ENCODE measurements at regions not wholly inside any gene's neighbourhood (a gene's known extent, or its start where the extent isn't known, plus 50 kb on each side); places are given as distances from the start of the nearest gene placed in this dataset.
"Not testable (repeated sequence)": the region's sequence is repeated elsewhere in the genome, so short reads cannot be mapped to it uniquely, and the experiment has no call there.

- 100% methylated on average over 1 of the region's 1 CpG for WGBS
- Histone ChIP-seq H3K4me3 (ENCODE audit: low read length) (no peak overlapping the region), H3K27ac (ENCODE audit: low read depth, low read length) (no peak overlapping the region), H3K27me3 (ENCODE audit: insufficient read depth, low read length) (no peaks in the 10 kb centered on the region), H3K9me3 (ENCODE audit: insufficient read depth, low read depth, low read length) (peaks cover 10% of the 10 kb centered on the region), H3K4me1 (ENCODE audit: insufficient read depth, low read length) (peaks cover 14% of the 10 kb centered on the region), H3K9ac (ENCODE audit: low read depth, low read length) (no peak overlapping the region), H3K36me3 (ENCODE audit: insufficient read depth, low read length) (no peaks in the 10 kb centered on the region)
Measured at GRCh38 chr10:33034931-33035330, 76.9 kb upstream of the ITGB1 start.

DNA sequence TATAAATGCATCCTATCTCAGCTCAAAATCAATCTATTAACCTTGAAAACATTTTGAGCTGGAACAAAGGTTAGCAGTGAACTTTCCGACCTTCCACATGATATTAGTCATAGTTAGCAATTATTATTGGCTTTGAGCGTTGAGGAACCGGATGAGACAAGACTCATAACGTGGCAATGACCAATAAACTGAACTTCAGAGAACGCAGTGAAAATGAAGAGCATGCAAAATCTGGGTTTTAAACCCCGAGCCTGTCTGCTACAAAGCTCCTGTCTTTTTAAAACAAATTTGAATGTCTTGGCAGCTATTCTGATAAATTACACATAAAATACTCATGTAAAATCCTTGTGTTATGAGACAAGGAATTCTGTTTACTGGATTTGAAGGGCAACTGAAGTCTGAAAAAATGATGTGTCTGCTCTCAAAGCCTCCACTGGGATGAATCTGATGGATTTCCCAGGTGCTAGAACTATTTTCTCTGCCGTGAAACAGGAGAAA is 74.7 kb upstream of the ITGB1 start:
- no peaks in the 10 kb centered on the region for H3K36me3 ChIP-seq (ENCODE audit: insufficient read depth, low read length)
- no peaks in the 10 kb centered on the region for H3K27me3 ChIP-seq (ENCODE audit: insufficient read depth, low read length)
- peaks cover 9% of the 10 kb centered on the region for H3K9me3 ChIP-seq (ENCODE audit: insufficient read depth, low read depth, low read length)
- H3K9ac ChIP-seq (ENCODE audit: low read depth, low read length): no peak overlapping the region
- no peak overlapping the region for H3K27ac ChIP-seq (ENCODE audit: low read depth, low read length)
- no peaks in the 10 kb centered on the region for H3K4me1 ChIP-seq (ENCODE audit: insufficient read depth, low read length)
- no peak overlapping the region for H3K4me3 ChIP-seq (ENCODE audit: low read length)
- 91% methylated on average over 7 of the region's 7 CpGs for WGBS

GRCh38 chr10:33031815-33032653 is 74.0 kb upstream of the ITGB1 start:
- Histone ChIP-seq H3K27me3 (ENCODE audit: insufficient read depth, low read length) (no peaks in the 10 kb centered on the region), H3K9ac (ENCODE audit: low read depth, low read length) (no peak overlapping the region), H3K36me3 (ENCODE audit: insufficient read depth, low read length) (no peaks in the 10 kb centered on the region), H3K27ac (ENCODE audit: low read depth, low read length) (no peak overlapping the region), H3K4me1 (ENCODE audit: insufficient read depth, low read length) (no peaks in the 10 kb centered on the region), H3K4me3 (ENCODE audit: low read length) (no peak overlapping the region), H3K9me3 (ENCODE audit: insufficient read depth, low read depth, low read length) (peaks cover 2% of the 10 kb centered on the region; the same call in 1 of the 2 replicates)
- 95% methylated on average over 4 of the region's 5 CpGs for WGBS

DNA sequence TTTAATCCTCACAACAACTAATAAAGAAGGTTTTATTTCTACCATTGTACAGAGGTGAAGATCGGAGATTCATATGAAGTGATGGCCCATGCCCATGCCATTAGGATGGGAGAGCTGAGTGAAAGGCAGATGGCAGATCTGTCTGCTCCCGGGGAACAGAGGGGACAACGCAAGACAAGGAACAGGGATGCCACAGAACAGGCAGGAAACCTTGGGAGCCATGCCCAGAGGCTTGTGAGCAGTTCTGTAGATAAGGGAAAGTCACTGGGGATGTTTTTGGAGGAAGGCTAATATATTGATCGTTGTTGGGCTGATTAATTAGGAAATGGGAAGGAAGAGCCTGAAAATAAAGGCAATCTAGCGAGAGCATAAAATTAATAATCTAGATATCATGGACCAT is 73.1 kb upstream of the ITGB1 start:
- 90% methylated on average over 5 of the region's 5 CpGs for WGBS
- no peaks in the 10 kb centered on the region for H3K36me3 ChIP-seq (ENCODE audit: insufficient read depth, low read length)
- H3K9ac ChIP-seq (ENCODE audit: low read depth, low read length): no peak overlapping the region
- H3K9me3 ChIP-seq (ENCODE audit: insufficient read depth, low read depth, low read length): no peaks in the 10 kb centered on the region
- no peak overlapping the region for H3K27ac ChIP-seq (ENCODE audit: low read depth, low read length)
- peaks cover 8% of the 10 kb centered on the region for H3K4me1 ChIP-seq (ENCODE audit: insufficient read depth, low read length)
- H3K4me3 ChIP-seq (ENCODE audit: low read length): no peak overlapping the region
- H3K27me3 ChIP-seq (ENCODE audit: insufficient read depth, low read length): no peaks in the 10 kb centered on the region

- WGBS: 92% methylated on average over 4 of the region's 5 CpGs
- H3K27ac ChIP-seq (ENCODE audit: low read depth, low read length): not testable (repeated sequence)
Measured at GRCh38 chr10:33028515-33028914, 70.5 kb upstream of the ITGB1 start.

DNA sequence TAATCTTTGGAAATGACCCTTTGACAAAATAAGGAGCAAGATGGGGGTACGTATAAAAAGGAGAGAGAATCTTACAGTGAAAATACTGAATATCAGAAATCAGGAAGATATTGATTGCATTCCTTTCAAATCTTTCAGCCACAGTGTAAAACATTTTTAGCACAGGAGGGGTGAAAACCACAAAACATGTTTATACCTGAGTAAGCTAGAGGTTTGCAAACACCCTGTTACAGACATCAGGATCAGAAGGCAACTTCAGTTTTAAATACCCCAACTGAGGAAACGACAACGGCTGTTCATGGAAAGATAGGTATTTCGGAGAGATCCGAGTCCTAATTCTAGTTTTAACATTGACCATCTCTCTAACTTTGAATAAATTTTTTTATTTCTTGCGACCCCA is 69.1 kb upstream of the ITGB1 start:
- H3K4me1 ChIP-seq (ENCODE audit: insufficient read depth, low read length): peaks cover 13% of the 10 kb centered on the region

More at GRCh38 chr10:33028515-33028914, 70.5 kb upstream of the ITGB1 start:
- peaks cover 10% of the 10 kb centered on the region for H3K4me1 ChIP-seq (ENCODE audit: insufficient read depth, low read length)
- not testable (repeated sequence) for H3K36me3 ChIP-seq (ENCODE audit: insufficient read depth, low read length); H3K9ac ChIP-seq (ENCODE audit: low read depth, low read length); H3K9me3 ChIP-seq (ENCODE audit: insufficient read depth, low read depth, low read length); H3K4me3 ChIP-seq (ENCODE audit: low read length); H3K27me3 ChIP-seq (ENCODE audit: insufficient read depth, low read length)

GRCh38 chr10:33026422-33026821 is 68.4 kb upstream of the ITGB1 start:
- 64% methylated on average over 3 of the region's 3 CpGs for WGBS
- Histone ChIP-seq H3K4me1 (ENCODE audit: insufficient read depth, low read length) (peaks cover 14% of the 10 kb centered on the region), H3K9me3 (ENCODE audit: insufficient read depth, low read depth, low read length) (no peaks in the 10 kb centered on the region), H3K27ac (ENCODE audit: low read depth, low read length) (no peak overlapping the region), H3K27me3 (ENCODE audit: insufficient read depth, low read length) (no peaks in the 10 kb centered on the region), H3K9ac (ENCODE audit: low read depth, low read length) (no peak overlapping the region), H3K36me3 (ENCODE audit: insufficient read depth, low read length) (no peaks in the 10 kb centered on the region), H3K4me3 (ENCODE audit: low read length) (no peak overlapping the region)

More for the DNA sequence above, 69.1 kb upstream of the ITGB1 start:
- H3K27me3 ChIP-seq (ENCODE audit: insufficient read depth, low read length): no peaks in the 10 kb centered on the region
- H3K27ac ChIP-seq (ENCODE audit: low read depth, low read length): no peak overlapping the region
- H3K36me3 ChIP-seq (ENCODE audit: insufficient read depth, low read length): no peaks in the 10 kb centered on the region
- H3K9ac ChIP-seq (ENCODE audit: low read depth, low read length): no peak overlapping the region
- 83% methylated on average over 6 of the region's 6 CpGs for WGBS
- no peak overlapping the region for H3K4me3 ChIP-seq (ENCODE audit: low read length)
- no peaks in the 10 kb centered on the region for H3K9me3 ChIP-seq (ENCODE audit: insufficient read depth, low read depth, low read length)

GRCh38 chr10:33025910-33026309 is 67.9 kb upstream of the ITGB1 start:
- WGBS: 83% methylated on average over 4 of the region's 4 CpGs
- no peak overlapping the region for H3K27ac ChIP-seq (ENCODE audit: low read depth, low read length)
- H3K4me3 ChIP-seq (ENCODE audit: low read length): no peak overlapping the region
- H3K27me3 ChIP-seq (ENCODE audit: insufficient read depth, low read length): no peaks in the 10 kb centered on the region
- H3K9me3 ChIP-seq (ENCODE audit: insufficient read depth, low read depth, low read length): no peaks in the 10 kb centered on the region
- no peaks in the 10 kb centered on the region for H3K36me3 ChIP-seq (ENCODE audit: insufficient read depth, low read length)
- no peak overlapping the region for H3K9ac ChIP-seq (ENCODE audit: low read depth, low read length)
- H3K4me1 ChIP-seq (ENCODE audit: insufficient read depth, low read length): peaks cover 14% of the 10 kb centered on the region

DNA sequence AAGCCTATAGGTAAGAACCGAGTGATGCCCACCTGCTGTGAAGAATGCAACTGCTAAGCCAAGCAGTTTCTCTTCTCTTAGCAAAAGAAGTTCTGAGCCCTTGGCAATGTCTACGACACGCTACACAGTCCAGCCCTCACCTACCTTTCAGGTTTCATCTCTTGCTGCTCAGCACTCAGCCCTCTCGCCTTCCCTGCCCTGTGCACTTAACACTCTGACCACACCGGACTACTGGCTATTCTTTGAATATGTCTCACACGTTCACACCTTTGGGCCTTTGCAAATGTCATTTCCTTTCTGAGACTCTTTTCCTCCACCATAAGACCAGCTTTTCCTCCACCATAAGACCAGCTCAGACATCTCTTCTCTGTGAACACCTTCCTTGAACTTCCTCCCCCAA is 67.0 kb upstream of the ITGB1 start:
- 83% methylated on average over 6 of the region's 6 CpGs for WGBS
- Histone ChIP-seq H3K4me1 (ENCODE audit: insufficient read depth, low read length) (peaks cover 14% of the 10 kb centered on the region), H3K36me3 (ENCODE audit: insufficient read depth, low read length) (no peaks in the 10 kb centered on the region), H3K9me3 (ENCODE audit: insufficient read depth, low read depth, low read length) (no peaks in the 10 kb centered on the region), H3K27me3 (ENCODE audit: insufficient read depth, low read length) (no peaks in the 10 kb centered on the region), H3K4me3 (ENCODE audit: low read length) (no peak overlapping the region), H3K9ac (ENCODE audit: low read depth, low read length) (no peak overlapping the region), H3K27ac (ENCODE audit: low read depth, low read length) (no peak overlapping the region)

DNA sequence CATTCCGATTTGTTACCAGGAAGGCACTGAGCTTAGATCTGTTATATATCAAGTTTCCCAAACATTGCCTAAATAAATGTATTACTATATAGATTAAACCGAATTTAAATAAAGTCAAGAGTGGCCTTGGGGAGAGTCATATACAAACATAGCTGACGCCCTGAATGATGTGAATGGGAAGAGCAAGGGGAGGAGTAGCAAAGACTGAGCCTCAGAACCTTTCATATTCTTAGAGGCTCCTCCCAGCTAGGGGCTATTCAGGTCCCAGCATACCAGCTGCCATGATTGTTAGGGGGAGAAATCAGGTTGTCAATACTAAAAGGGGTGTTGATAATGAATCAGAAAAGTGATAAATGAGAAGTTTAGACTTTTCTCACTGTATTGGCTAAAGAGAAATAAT is 64.7 kb upstream of the ITGB1 start:
- no peaks in the 10 kb centered on the region for H3K36me3 ChIP-seq (ENCODE audit: insufficient read depth, low read length)
- no peaks in the 10 kb centered on the region for H3K27me3 ChIP-seq (ENCODE audit: insufficient read depth, low read length)
- no peaks in the 10 kb centered on the region for H3K9me3 ChIP-seq (ENCODE audit: insufficient read depth, low read depth, low read length)
- no peak overlapping the region for H3K4me3 ChIP-seq (ENCODE audit: low read length)
- peaks cover 19% of the 10 kb centered on the region for H3K4me1 ChIP-seq (ENCODE audit: insufficient read depth, low read length)
- no peak overlapping the region for H3K9ac ChIP-seq (ENCODE audit: low read depth, low read length)
- H3K27ac ChIP-seq (ENCODE audit: low read depth, low read length): no peak overlapping the region
- WGBS: 68% methylated on average over 3 of the region's 3 CpGs

DNA sequence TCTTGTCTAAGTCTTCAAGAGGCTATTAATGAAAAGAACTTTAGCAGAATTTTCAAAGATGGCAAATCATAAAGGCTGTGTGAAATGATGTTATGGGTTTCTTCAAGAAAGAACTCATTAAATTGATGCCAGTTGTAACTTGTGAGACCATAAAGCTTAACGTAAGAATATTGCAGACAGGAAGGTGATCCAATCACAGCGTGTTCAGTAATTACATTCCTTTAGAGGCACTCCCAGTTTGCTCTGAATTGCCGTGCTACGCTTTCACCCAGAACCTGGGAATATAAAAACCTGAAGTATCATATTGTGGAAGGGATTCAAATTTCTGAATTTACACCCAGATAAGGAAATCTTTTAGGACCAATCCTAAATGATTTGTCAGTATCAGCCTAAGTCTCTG is 64.1 kb upstream of the ITGB1 start:
- Histone ChIP-seq H3K4me1 (ENCODE audit: insufficient read depth, low read length) (peaks cover 19% of the 10 kb centered on the region), H3K9me3 (ENCODE audit: insufficient read depth, low read depth, low read length) (no peaks in the 10 kb centered on the region), H3K9ac (ENCODE audit: low read depth, low read length) (no peak overlapping the region), H3K4me3 (ENCODE audit: low read length) (no peak overlapping the region), H3K27ac (ENCODE audit: low read depth, low read length) (no peak overlapping the region), H3K27me3 (ENCODE audit: insufficient read depth, low read length) (no peaks in the 10 kb centered on the region), H3K36me3 (ENCODE audit: insufficient read depth, low read length) (no peaks in the 10 kb centered on the region)
- WGBS: 94% methylated on average over 4 of the region's 4 CpGs
